ENCODE measurements at regions not wholly inside any gene's neighbourhood (a gene's known extent, or its start where the extent isn't known, plus 50 kb on each side); places are given as distances from the start of the nearest gene placed in this dataset.

- ATAC-seq (no peak), FAIRE-seq (no peak), DNase-seq (ENCODE audit: extremely low read depth in 1 of 4, low spot score in 3 of 4) (no peak)
- CTCF ChIA-PET (ENCODE audit: low intra/inter-chr PET ratio) = no interaction called here
- H3K9me1 ChIP-seq (ENCODE audit: control insufficient read depth, insufficient read depth, low read length) = no peaks in the 10 kb centered on the region
- POLR2A ChIA-PET = no interaction called here
- no peak overlapping the region for H3K27ac ChIP-seq (ENCODE audit: extremely low read depth, low read depth, low read length)
- intact Hi-C loops (cut with micrococcal nuclease) = no loop called here
- H3K9me3 ChIP-seq (replicated peaks; ENCODE audit: control insufficient read depth, insufficient read depth, low read depth, low read length) = no peaks in the 10 kb centered on the region
- 0% methylated on average over 4 of the region's 4 CpGs for WGBS (ENCODE audit: insufficient coverage, low coverage, missing lambda C conversion rate)
- BruUV-seq (replicated peaks) = no TSS peak
- no peak overlapping the region for H3K4me2 ChIP-seq (ENCODE audit: insufficient read depth, low read length)
- in situ Hi-C loops (cut with MboI) = no loop called here
- no peaks in the 10 kb centered on the region for H4K20me1 ChIP-seq (replicated peaks; ENCODE audit: control insufficient read depth, insufficient read depth, low read length)
- H3K4me1 ChIP-seq (replicated peaks in 1 of 2; ENCODE audit: control insufficient read depth in 2 of 2, insufficient read depth in 2 of 2, low read length in 2 of 2) = no peaks in the 10 kb centered on the region
- no peak overlapping the region for H3K9ac ChIP-seq (ENCODE audit: insufficient read depth in 1 of 2, low read depth in 2 of 2, low read length in 2 of 2)
- H3K36me3 ChIP-seq (ENCODE audit: control insufficient read depth, insufficient read depth, low read length) = no peaks in the 10 kb centered on the region
- H3K27me3 ChIP-seq (ENCODE audit: control insufficient read depth in 2 of 2, insufficient read depth in 2 of 2, low read length in 2 of 2) = no peaks in the 10 kb centered on the region
- H2AFZ ChIP-seq (ENCODE audit: low read depth, low read length) = no peak overlapping the region
- no peak for TF ChIP-seq CHCHD3 (CRISPR knock-in tag; IDR thresholded peaks at IDR 0.05)
- TF ChIP-seq TARDBP (IDR thresholded peaks at IDR 0.05) = no peak
- TF ChIP-seq CEBPB (tag; IDR thresholded peaks at IDR 0.05) = no peak
- no peak for TF ChIP-seq JUN (IDR thresholded peaks at IDR 0.05; ENCODE audit: borderline replicate concordance, low read depth, low read length)
- TF ChIP-seq JUN (CRISPR knock-in tag; IDR thresholded peaks at IDR 0.05; ENCODE audit: borderline replicate concordance) = no peak
- no peak for TF ChIP-seq E2F3 (CRISPR knock-in tag; IDR thresholded peaks at IDR 0.05)
- no peak for TF ChIP-seq EP400 (IDR thresholded peaks at IDR 0.05)
- no peak for TF ChIP-seq GTF2F1 (IDR thresholded peaks at IDR 0.05; ENCODE audit: low read depth, low read length)
- no peak for TF ChIP-seq ZBTB26 (CRISPR knock-in tag; IDR thresholded peaks at IDR 0.05)
- no peak for TF ChIP-seq MTA1 (IDR thresholded peaks at IDR 0.05; ENCODE audit: borderline replicate concordance)
- no peak for TF ChIP-seq STAT5B (CRISPR knock-in tag; IDR thresholded peaks at IDR 0.05)
- TF ChIP-seq ZBED1 (IDR thresholded peaks at IDR 0.05) = no peak
- no peak for TF ChIP-seq ATF7 (IDR thresholded peaks at IDR 0.05)
- H3K4me3 ChIP-seq = no peak overlapping the region
- H3K79me2 ChIP-seq (ENCODE audit: control insufficient read depth, insufficient read depth, low read length) = no peaks in the 10 kb centered on the region
Measured at GRCh38 chr5:23740029-23740428, 232.6 kb downstream of the PRDM9 start.
